ENCODE measurements at regions not wholly inside any gene's neighbourhood (a gene's known extent, or its start where the extent isn't known, plus 50 kb on each side); places are given as distances from the start of the nearest gene placed in this dataset.

- TF ChIP-seq, protein P1, sequence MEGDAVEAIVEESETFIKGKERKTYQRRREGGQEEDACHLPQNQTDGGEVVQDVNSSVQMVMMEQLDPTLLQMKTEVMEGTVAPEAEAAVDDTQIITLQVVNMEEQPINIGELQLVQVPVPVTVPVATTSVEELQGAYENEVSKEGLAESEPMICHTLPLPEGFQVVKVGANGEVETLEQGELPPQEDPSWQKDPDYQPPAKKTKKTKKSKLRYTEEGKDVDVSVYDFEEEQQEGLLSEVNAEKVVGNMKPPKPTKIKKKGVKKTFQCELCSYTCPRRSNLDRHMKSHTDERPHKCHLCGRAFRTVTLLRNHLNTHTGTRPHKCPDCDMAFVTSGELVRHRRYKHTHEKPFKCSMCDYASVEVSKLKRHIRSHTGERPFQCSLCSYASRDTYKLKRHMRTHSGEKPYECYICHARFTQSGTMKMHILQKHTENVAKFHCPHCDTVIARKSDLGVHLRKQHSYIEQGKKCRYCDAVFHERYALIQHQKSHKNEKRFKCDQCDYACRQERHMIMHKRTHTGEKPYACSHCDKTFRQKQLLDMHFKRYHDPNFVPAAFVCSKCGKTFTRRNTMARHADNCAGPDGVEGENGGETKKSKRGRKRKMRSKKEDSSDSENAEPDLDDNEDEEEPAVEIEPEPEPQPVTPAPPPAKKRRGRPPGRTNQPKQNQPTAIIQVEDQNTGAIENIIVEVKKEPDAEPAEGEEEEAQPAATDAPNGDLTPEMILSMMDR (IDR thresholded peaks at IDR 0.05 in 2 of 3, conservative IDR thresholded peaks at IDR 0.05 in 1 of 3; ENCODE audit: borderline replicate concordance in 1 of 3, insufficient read depth in 1 of 3, low read depth in 2 of 3, low read length in 2 of 3) = no peak
- TF ChIP-seq, protein P2, sequence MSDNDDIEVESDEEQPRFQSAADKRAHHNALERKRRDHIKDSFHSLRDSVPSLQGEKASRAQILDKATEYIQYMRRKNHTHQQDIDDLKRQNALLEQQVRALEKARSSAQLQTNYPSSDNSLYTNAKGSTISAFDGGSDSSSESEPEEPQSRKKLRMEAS (IDR thresholded peaks at IDR 0.05) = no peak
- TF ChIP-seq EZH2phosphoT487 (IDR thresholded peaks at IDR 0.05; ENCODE audit: borderline replicate concordance) = no peak
- no peak for TF ChIP-seq POLR2A (IDR thresholded peaks at IDR 0.05; ENCODE audit: borderline replicate concordance, extremely low read depth, insufficient read depth, insufficient read length)
- TF ChIP-seq POLR2AphosphoS5 (IDR thresholded peaks at IDR 0.05; ENCODE audit: low read depth, low read length) = no peak
- no peak for TF ChIP-seq FOSL1 (IDR thresholded peaks at IDR 0.05; ENCODE audit: low read depth)
- no peak for TF ChIP-seq JUND (IDR thresholded peaks at IDR 0.05)
- TF ChIP-seq SP1 (IDR thresholded peaks at IDR 0.05; ENCODE audit: low read depth) = no peak
- TF ChIP-seq SIN3A (IDR thresholded peaks at IDR 0.05; ENCODE audit: low read depth) = no peak
- no peak for TF ChIP-seq ZNF274 (IDR thresholded peaks at IDR 0.05; ENCODE audit: low read depth, low read length)
- no peak for TF ChIP-seq EZH2 (IDR thresholded peaks at IDR 0.05)
- no peak for TF ChIP-seq RAD21 (IDR thresholded peaks at IDR 0.05; ENCODE audit: low read depth)
Observed at GRCh38 chr1:172949096-172949495, 101.6 kb downstream of the TNFSF18 start.
